GM12878 (cell line): ENCODE measurements at regions not wholly inside any gene's neighbourhood (a gene's known extent, or its start where the extent isn't known, plus 50 kb on each side); places are given as distances from the start of the nearest gene placed in this dataset.

Experiments
- ATAC-seq: fragments of 200-7000 bp; cut with Tn5 transposase; 3 replicates; pipeline ENCODE4 v1.9.1; 2020; ENCODE audit warnings: mild to moderate bottlenecking, moderate library complexity
- BruUV-seq: library from RNA; stranded (reverse); fragments of 400-500 nt; replicated peaks from 2 replicates; lab custom pipeline; 2021; lab: Mats Ljungman, UMichigan
- CTCF ChIA-PET: fragments of 300-600 bp; sonication (Branson Sonifier 250); formaldehyde crosslinking; extraction: SDS; loops from one replicate; lab custom pipeline; 2021; ENCODE audit warnings: inconsistent platforms; lab: Yijun Ruan, JAX
- POLR2A ChIA-PET: fragments of 350-600 bp; formaldehyde crosslinking; extraction: SDS; loops from one replicate; lab custom pipeline; 2021; ENCODE audit warnings: inconsistent platforms; lab: Charles Lee
- RAD21 ChIA-PET: fragments of 300-600 bp; sonication (Branson Sonifier 250); formaldehyde crosslinking; loops from one replicate; lab custom pipeline; 2023; ENCODE audit warnings: antibody characterized with exemption; ENCODE audit not compliant: unreplicated experiment; lab: Charles Lee
- SMC1A ChIA-PET: fragments of 300-600 bp; sonication (Branson Sonifier 250); formaldehyde crosslinking; loops from one replicate; lab custom pipeline; 2023; ENCODE audit not compliant: unreplicated experiment, uncharacterized antibody; lab: Charles Lee
- DNase-seq: peaks from one replicate; pipeline ENCODE4 v3.0.0-alpha.2; 2011; ENCODE audit warnings: low read depth, low spot score
- FAIRE-seq: peaks from 3 replicates; lab custom pipeline; 2011; peaks lifted over from hg19 to GRCh38; lab: Jason Lieb, UNC
- H2AFZ ChIP-seq: 2 replicates; pipeline ENCODE4 v1.6.0; 2011; ENCODE audit warnings: low read depth, low read length, control low read depth; ENCODE audit not compliant: control insufficient read depth
- H3K27ac ChIP-seq: 2 replicates; pipeline ENCODE4 v1.5.1; 2011; ENCODE audit warnings: control low read depth; ENCODE audit not compliant: control insufficient read depth, insufficient read depth
- H3K27me3 ChIP-seq, 2 experiments: replicated peaks in 1 of 2; 2 replicates each; pipeline versions ENCODE4 v1.6.0 to v1.6.1; 2011; ENCODE audit warnings: low read length in 1 of 2; ENCODE audit not compliant: control insufficient read depth in 2 of 2, insufficient read depth in 2 of 2
- H3K36me3 ChIP-seq, 2 experiments: 2 replicates each; pipeline ENCODE4 v1.5.1; 2011; ENCODE audit warnings: low read length in 1 of 2; ENCODE audit not compliant: control insufficient read depth in 2 of 2, insufficient read depth in 2 of 2
- H3K4me1 ChIP-seq: 2 replicates; pipeline ENCODE4 v1.6.1; 2011; ENCODE audit warnings: mild to moderate bottlenecking, low read length, moderate library complexity, mixed read lengths; ENCODE audit not compliant: control insufficient read depth, insufficient read depth
- H3K4me2 ChIP-seq: 2 replicates; pipeline ENCODE4 v1.6.0; 2011; ENCODE audit warnings: control low read depth; ENCODE audit not compliant: control insufficient read depth, insufficient read depth
- H3K4me3 ChIP-seq: fragments of 200-600 bp; sonication (generic); 2 replicates; pipeline ENCODE4 v1.5.1; 2016
- H3K79me2 ChIP-seq: 2 replicates; pipeline ENCODE4 v1.6.0; 2011; ENCODE audit warnings: low read length; ENCODE audit not compliant: control insufficient read depth, insufficient read depth
- H3K9ac ChIP-seq: 2 replicates; pipeline ENCODE4 v1.8.0; 2011; ENCODE audit warnings: low read length, control low read depth, mixed read lengths; ENCODE audit not compliant: control insufficient read depth, insufficient read depth
- H3K9me3 ChIP-seq: replicated peaks from 3 replicates; pipeline ENCODE4 v1.5.1; 2011; ENCODE audit warnings: mild to moderate bottlenecking, low read length; ENCODE audit not compliant: control insufficient read depth, insufficient read depth
- H4K20me1 ChIP-seq: 2 replicates; pipeline ENCODE4 v1.6.0; 2011; ENCODE audit not compliant: control insufficient read depth, insufficient read depth
- CHD1 ChIP-seq: IDR thresholded peaks from 2 replicates; pipeline ENCODE4 v1.6.1; 2012; ENCODE audit warnings: low read depth, low read length, improper control_type of control experiment
- EZH2 ChIP-seq: IDR thresholded peaks from 2 replicates; pipeline ENCODE4 v1.6.1; 2012; ENCODE audit warnings: low read depth, mild to moderate bottlenecking, control low read depth, inconsistent platforms, low read length, borderline replicate concordance; ENCODE audit not compliant: control insufficient read depth
- IKZF1 ChIP-seq: fragments of 450-650 bp; conservative IDR thresholded peaks from 2 replicates; pipeline ENCODE4 v1.6.1; 2017; ENCODE audit warnings: antibody characterized with exemption, mild to moderate bottlenecking
- JUND ChIP-seq: IDR thresholded peaks from 2 replicates; pipeline ENCODE4 v1.6.1; 2012; ENCODE audit warnings: low read depth, mild to moderate bottlenecking, low read length, improper control_type of control experiment, moderate library complexity
- MYC ChIP-seq: IDR thresholded peaks from 2 replicates; pipeline ENCODE4 v1.6.1; 2011; ENCODE audit warnings: mild to moderate bottlenecking, low read length, moderate library complexity, inconsistent platforms; ENCODE audit not compliant: insufficient read depth, insufficient replicate concordance, insufficient read length, severe bottlenecking
- NR2C2 ChIP-seq: IDR thresholded peaks from 2 replicates; pipeline ENCODE4 v1.6.1; 2011; ENCODE audit warnings: borderline replicate concordance, low read depth; ENCODE audit not compliant: control insufficient read depth, insufficient read length
- NRF1 ChIP-seq: conservative IDR thresholded peaks from 2 replicates; pipeline ENCODE4 v1.6.1; 2011; ENCODE audit warnings: mild to moderate bottlenecking, low read depth, low read length, improper control_type of control experiment
- PAX8 ChIP-seq: fragments of 450-650 bp; IDR thresholded peaks from 2 replicates; pipeline ENCODE4 v1.6.1; 2017; ENCODE audit warnings: mild to moderate bottlenecking, moderate library complexity
- WGBS: methylation state at CpG from one replicate; pipeline ENCODE4 v1.1.6; 2016; ENCODE audit warnings: low lambda C conversion rate; ENCODE audit not compliant: insufficient replicate concordance, insufficient coverage; ENCODE audit errors: missing lambda C conversion rate; 5-methylcytosine and 5-hydroxymethylcytosine counted together
- in situ Hi-C: fragments of 300-500 bp; cut with MboI; formaldehyde crosslinking; loops from 9 replicates; pipeline ENCODE4 v1.14.3; 2018; ENCODE audit warnings: mixed read lengths
- intact Hi-C: fragments of 100-400 bp; cut with micrococcal nuclease; formaldehyde crosslinking; loops from one replicate; pipeline ENCODE4 v1.14.2; 2022; ENCODE audit not compliant: unreplicated experiment
- TF ChIP-seq, protein P1 (sequence below): fragments of 450-650 bp; IDR thresholded peaks from 2 replicates; pipeline ENCODE4 v1.6.1; 2018; ENCODE audit warnings: mild to moderate bottlenecking, low read depth, moderate library complexity; ENCODE audit not compliant: partially characterized antibody

DNA sequence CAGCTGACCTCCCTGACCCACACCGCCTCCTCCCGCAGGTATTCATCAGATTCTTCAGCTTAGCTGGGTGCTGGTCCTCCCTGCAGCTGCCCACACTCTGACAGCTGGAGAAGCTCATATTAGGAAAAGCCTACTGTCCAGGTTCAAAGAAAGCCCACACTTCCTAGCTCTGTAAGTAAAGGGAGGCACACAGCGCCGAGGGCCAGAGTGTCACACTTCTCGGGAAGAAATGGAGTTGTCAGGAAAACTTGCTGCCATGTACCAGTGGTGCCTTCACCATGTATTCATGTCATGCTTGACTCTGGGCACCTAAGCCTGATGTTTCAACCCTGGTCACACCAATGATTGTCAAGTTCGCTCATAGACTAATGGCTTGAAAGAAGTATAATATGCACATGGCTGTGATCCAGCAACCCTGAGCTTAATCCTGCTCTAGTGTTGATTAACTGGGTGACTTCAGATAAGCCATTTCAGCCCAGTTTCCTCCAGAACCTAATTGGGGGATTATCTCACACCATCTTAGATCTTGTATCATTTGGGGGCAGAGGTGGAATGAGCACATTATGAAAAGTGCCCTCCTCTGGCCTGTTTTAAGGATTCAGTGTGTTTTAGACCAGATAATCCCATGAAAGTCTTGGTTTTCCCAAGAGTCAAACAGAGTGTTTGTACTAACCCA is 180.3 kb upstream of the PARD3B start:
- in situ Hi-C loops: no loop called here
- intact Hi-C loops: no loop called here
- Histone ChIP-seq H3K36me3 (no peaks in the 10 kb centered on the region), H3K4me2 (no peak overlapping the region), H3K4me3 (no peak overlapping the region), H2AFZ (no peak overlapping the region), H3K27ac (no peak overlapping the region), H4K20me1 (no peaks in the 10 kb centered on the region), H3K9ac (no peak overlapping the region), H3K4me1 (no peaks in the 10 kb centered on the region), H3K27me3 (no peaks in the 10 kb centered on the region), H3K9me3 (no peaks in the 10 kb centered on the region), H3K79me2 (no peaks in the 10 kb centered on the region)
- no peak for FAIRE-seq
- DNase-seq: no peak
- BruUV-seq: no TSS peak
- ChIA-PET SMC1A (no interaction called here), CTCF (no interaction called here), POLR2A (no interaction called here), RAD21 (no interaction called here)
- TF ChIP-seq, protein P1, sequence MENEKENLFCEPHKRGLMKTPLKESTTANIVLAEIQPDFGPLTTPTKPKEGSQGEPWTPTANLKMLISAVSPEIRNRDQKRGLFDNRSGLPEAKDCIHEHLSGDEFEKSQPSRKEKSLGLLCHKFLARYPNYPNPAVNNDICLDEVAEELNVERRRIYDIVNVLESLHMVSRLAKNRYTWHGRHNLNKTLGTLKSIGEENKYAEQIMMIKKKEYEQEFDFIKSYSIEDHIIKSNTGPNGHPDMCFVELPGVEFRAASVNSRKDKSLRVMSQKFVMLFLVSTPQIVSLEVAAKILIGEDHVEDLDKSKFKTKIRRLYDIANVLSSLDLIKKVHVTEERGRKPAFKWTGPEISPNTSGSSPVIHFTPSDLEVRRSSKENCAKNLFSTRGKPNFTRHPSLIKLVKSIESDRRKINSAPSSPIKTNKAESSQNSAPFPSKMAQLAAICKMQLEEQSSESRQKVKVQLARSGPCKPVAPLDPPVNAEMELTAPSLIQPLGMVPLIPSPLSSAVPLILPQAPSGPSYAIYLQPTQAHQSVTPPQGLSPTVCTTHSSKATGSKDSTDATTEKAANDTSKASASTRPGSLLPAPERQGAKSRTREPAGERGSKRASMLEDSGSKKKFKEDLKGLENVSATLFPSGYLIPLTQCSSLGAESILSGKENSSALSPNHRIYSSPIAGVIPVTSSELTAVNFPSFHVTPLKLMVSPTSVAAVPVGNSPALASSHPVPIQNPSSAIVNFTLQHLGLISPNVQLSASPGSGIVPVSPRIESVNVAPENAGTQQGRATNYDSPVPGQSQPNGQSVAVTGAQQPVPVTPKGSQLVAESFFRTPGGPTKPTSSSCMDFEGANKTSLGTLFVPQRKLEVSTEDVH: no peak
- TF ChIP-seq NR2C2 (no peak), EZH2 (no peak), NRF1 (no peak), IKZF1 (no peak), JUND (no peak), MYC (no peak), CHD1 (no peak), PAX8 (no peak)
- WGBS: 30% methylated on average over 6 of the region's 6 CpGs
- ATAC-seq: no peak
